Hepatocyte (in vitro differentiated cells): ENCODE measurements at regions not wholly inside any gene's neighbourhood (a gene's known extent, or its start where the extent isn't known, plus 50 kb on each side); places are given as distances from the start of the nearest gene placed in this dataset.

ENCODE experiments used
- DNase-seq: peaks from one replicate; pipeline ENCODE4 v3.0.0-alpha.2; 2016; ENCODE audit warnings: low spot score
- H2AFZ ChIP-seq: fragments of 200-600 bp; sonication (generic); 2 replicates; pipeline ENCODE4 v1.6.0; 2016; ENCODE audit warnings: antibody characterized with exemption, mild to moderate bottlenecking
- H3K27ac ChIP-seq: fragments of 200-600 bp; sonication (generic); 2 replicates; pipeline ENCODE4 v1.5.1; 2016; ENCODE audit warnings: mild to moderate bottlenecking
- H3K27me3 ChIP-seq: fragments of 200-600 bp; sonication (generic); 2 replicates; pipeline ENCODE4 v1.6.1; 2016
- H3K36me3 ChIP-seq: fragments of 200-600 bp; sonication (generic); replicated peaks from 2 replicates; pipeline ENCODE4 v1.5.1; 2016; ENCODE audit warnings: low read depth; ENCODE audit not compliant: insufficient read depth
- H3K4me1 ChIP-seq: fragments of 200-600 bp; sonication (generic); 2 replicates; pipeline ENCODE4 v1.5.1; 2016; ENCODE audit warnings: mild to moderate bottlenecking, moderate library complexity; ENCODE audit not compliant: insufficient read depth
- H3K4me2 ChIP-seq: fragments of 200-600 bp; sonication (generic); 2 replicates; pipeline ENCODE4 v1.6.0; 2016
- H3K4me3 ChIP-seq: fragments of 200-600 bp; sonication (generic); 2 replicates; pipeline ENCODE4 v1.5.1; 2016; ENCODE audit warnings: mild to moderate bottlenecking
- H3K79me2 ChIP-seq: fragments of 200-600 bp; sonication (generic); 2 replicates; pipeline ENCODE4 v1.6.0; 2017; ENCODE audit warnings: mild to moderate bottlenecking
- H3K9me2 ChIP-seq: fragments of 200-600 bp; sonication (generic); replicated peaks from 2 replicates; pipeline ENCODE4 v1.6.0; 2017; ENCODE audit warnings: mild to moderate bottlenecking; ENCODE audit not compliant: insufficient read depth
- H3K9me3 ChIP-seq: fragments of 200-600 bp; sonication (generic); 2 replicates; pipeline ENCODE4 v1.5.1; 2016; ENCODE audit warnings: low read depth, mild to moderate bottlenecking
- H4K20me1 ChIP-seq: fragments of 200-600 bp; sonication (generic); 2 replicates; pipeline ENCODE4 v1.6.0; 2016; ENCODE audit warnings: mild to moderate bottlenecking; ENCODE audit not compliant: insufficient read depth, poor library complexity, severe bottlenecking
- CTCF ChIP-seq: fragments of 200-600 bp; sonication (generic); IDR thresholded peaks from 2 replicates; pipeline ENCODE4 v1.5.1; 2016; ENCODE audit warnings: antibody characterized with exemption, mild to moderate bottlenecking; ENCODE audit not compliant: poor library complexity
- EZH2 ChIP-seq: fragments of 200-600 bp; sonication (generic); IDR thresholded peaks from 2 replicates; pipeline ENCODE4 v1.6.1; 2016; ENCODE audit warnings: antibody characterized with exemption, mild to moderate bottlenecking, borderline replicate concordance
- EZH2phosphoT487 ChIP-seq: fragments of 200-600 bp; sonication (generic); IDR thresholded peaks from one replicate; pipeline ENCODE4 v1.6.1; 2018; ENCODE audit warnings: antibody characterized with exemption, mild to moderate bottlenecking, low read depth, moderate library complexity; ENCODE audit not compliant: unreplicated experiment, severe bottlenecking
- WGBS: methylation state at CpG from one replicate; pipeline ENCODE4 v1.1.6; 2016; ENCODE audit warnings: low lambda C conversion rate; ENCODE audit errors: missing lambda C conversion rate; 5-methylcytosine and 5-hydroxymethylcytosine counted together

- Histone ChIP-seq H3K4me3 (no peak overlapping the region), H3K4me2 (no peak overlapping the region), H3K79me2 (no peaks in the 10 kb centered on the region), H3K9me3 (no peaks in the 10 kb centered on the region), H3K4me1 (no peaks in the 10 kb centered on the region), H2AFZ (no peak overlapping the region), H3K36me3 (no peaks in the 10 kb centered on the region), H4K20me1 (no peaks in the 10 kb centered on the region), H3K9me2 (no peaks in the 10 kb centered on the region), H3K27me3 (no peaks in the 10 kb centered on the region), H3K27ac (no peak overlapping the region)
- TF ChIP-seq CTCF = no peak
- TF ChIP-seq EZH2phosphoT487 = no peak
- no peak for TF ChIP-seq EZH2
- DNase-seq = no peak
- 44% methylated on average over 1 of the region's 1 CpG for WGBS
Observed at GRCh38 chr3:25844891-25845290, 55.0 kb downstream of the OXSM start.

- Histone ChIP-seq H3K4me2 (no peak overlapping the region), H3K79me2 (no peaks in the 10 kb centered on the region), H3K27ac (no peak overlapping the region), H3K4me1 (no peaks in the 10 kb centered on the region), H3K9me3 (no peaks in the 10 kb centered on the region), H3K4me3 (no peak overlapping the region), H3K27me3 (no peaks in the 10 kb centered on the region), H3K36me3 (no peaks in the 10 kb centered on the region), H4K20me1 (no peaks in the 10 kb centered on the region), H2AFZ (no peak overlapping the region), H3K9me2 (no peaks in the 10 kb centered on the region)
- DNase-seq = no peak
- no peak for TF ChIP-seq CTCF
- no peak for TF ChIP-seq EZH2
- TF ChIP-seq EZH2phosphoT487 = no peak
- WGBS = 91% methylated on average over 1 of the region's 1 CpG
Observed at GRCh38 chr3:25846282-25846681, 56.4 kb downstream of the OXSM start.

GRCh38 chr3:25849091-25849490 lies 59.2 kb downstream of the OXSM start:
- no peaks in the 10 kb centered on the region for H4K20me1 ChIP-seq
- DNase-seq = no peak
- H3K79me2 ChIP-seq = no peaks in the 10 kb centered on the region
- 57% methylated on average over 6 of the region's 6 CpGs for WGBS
- H3K27ac ChIP-seq = no peak overlapping the region
- no peaks in the 10 kb centered on the region for H3K4me1 ChIP-seq
- no peaks in the 10 kb centered on the region for H3K36me3 ChIP-seq
- H3K9me2 ChIP-seq = no peaks in the 10 kb centered on the region
- H3K9me3 ChIP-seq = no peaks in the 10 kb centered on the region
- H2AFZ ChIP-seq = no peak overlapping the region
- TF ChIP-seq EZH2 (no peak), EZH2phosphoT487 (no peak), CTCF (no peak)
- H3K4me2 ChIP-seq = no peak overlapping the region
- no peaks in the 10 kb centered on the region for H3K27me3 ChIP-seq
- no peak overlapping the region for H3K4me3 ChIP-seq
